HAP-1 (cell line): ENCODE measurements at regions not wholly inside any gene's neighbourhood (a gene's known extent, or its start where the extent isn't known, plus 50 kb on each side); places are given as distances from the start of the nearest gene placed in this dataset.
A peak's percentile ranks its signal among the peaks of the same experiment; 100 is the strongest.

Experiments
- DNase-seq, 2 experiments: peaks; one replicate each; pipeline ENCODE4 v3.0.0-alpha.2; 2016 to 2020; ENCODE audit warnings: low spot score in 2 of 2
- H3K27me3 ChIP-seq: fragments of 250-450 bp; sonication (Bioruptor Pico); 2 replicates; pipeline ENCODE4 v1.5.1; 2020; ENCODE audit warnings: low read depth, mild to moderate bottlenecking, moderate library complexity
- H3K36me3 ChIP-seq: fragments of 250-450 bp; sonication (Bioruptor Pico); replicated peaks from 2 replicates; pipeline ENCODE4 v1.5.1; 2020; ENCODE audit warnings: mild to moderate bottlenecking
- H3K4me1 ChIP-seq: fragments of 250-450 bp; sonication (Bioruptor Pico); 2 replicates; pipeline ENCODE4 v1.5.1; 2020; ENCODE audit warnings: mild to moderate bottlenecking
- H3K4me3 ChIP-seq: fragments of 250-450 bp; sonication (Bioruptor Pico); 2 replicates; pipeline ENCODE4 v1.5.1; 2020; ENCODE audit warnings: mild to moderate bottlenecking, moderate library complexity
- H3K9me3 ChIP-seq: fragments of 250-450 bp; sonication (Bioruptor Pico); 2 replicates; pipeline ENCODE4 v1.5.1; 2020; ENCODE audit warnings: mild to moderate bottlenecking, moderate library complexity
- in situ Hi-C: fragments of 300-500 bp; cut with MboI; formaldehyde crosslinking; loops from 3 replicates; pipeline ENCODE4 v1.14.3; 2020; ENCODE audit warnings: low sequenced_read_pairs, inconsistent platforms, mixed read lengths

GRCh38 chr21:22044431-22044830 lies 1046.2 kb downstream of the NCAM2 start:
- in situ Hi-C loops, result no loop called here
- no peaks in the 10 kb centered on the region for H3K27me3 ChIP-seq
- no peaks in the 10 kb centered on the region for H3K4me1 ChIP-seq
- no peaks in the 10 kb centered on the region for H3K9me3 ChIP-seq
- no peak for DNase-seq
- H3K4me3 ChIP-seq, result no peak overlapping the region
- H3K36me3 ChIP-seq, result no peaks in the 10 kb centered on the region

- in situ Hi-C loops, result no loop called here
- Histone ChIP-seq H3K9me3 (no peaks in the 10 kb centered on the region), H3K4me3 (no peak overlapping the region), H3K36me3 (no peaks in the 10 kb centered on the region), H3K4me1 (no peaks in the 10 kb centered on the region), H3K27me3 (no peaks in the 10 kb centered on the region)
- no peak for DNase-seq
These were observed 1048.4 kb downstream of the NCAM2 start for GRCh38 chr21:22046576-22046975.

DNA sequence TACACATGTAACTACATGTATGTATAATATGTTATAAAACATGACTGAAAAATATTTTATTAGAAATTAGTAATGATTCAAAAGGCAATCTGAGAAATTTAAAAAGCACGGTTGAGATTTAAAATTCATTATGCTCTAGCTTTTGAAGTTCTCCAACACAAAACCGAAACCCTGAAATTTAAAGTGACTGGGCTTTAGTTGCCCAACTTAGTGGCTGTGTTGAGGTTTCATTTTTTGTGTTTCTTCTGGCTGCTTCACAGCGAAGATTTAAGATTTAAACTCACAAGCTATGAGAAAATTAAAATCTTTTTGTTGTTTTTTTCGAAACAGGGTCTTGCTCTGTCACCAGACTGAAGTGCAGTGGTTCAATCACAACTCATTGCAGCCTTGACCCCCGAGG lies 1058.7 kb downstream of the NCAM2 start:
- Histone ChIP-seq H3K4me1 (no peaks in the 10 kb centered on the region), H3K4me3 (no peak overlapping the region), H3K9me3 (0 out of 2 replicates have a peak, but pooled peaks cover 2% of the 10 kb centered on the region), H3K36me3 (no peaks in the 10 kb centered on the region), H3K27me3 (no peaks in the 10 kb centered on the region)
- DNase-seq, result no peak
- in situ Hi-C loops, result no loop called here

DNA sequence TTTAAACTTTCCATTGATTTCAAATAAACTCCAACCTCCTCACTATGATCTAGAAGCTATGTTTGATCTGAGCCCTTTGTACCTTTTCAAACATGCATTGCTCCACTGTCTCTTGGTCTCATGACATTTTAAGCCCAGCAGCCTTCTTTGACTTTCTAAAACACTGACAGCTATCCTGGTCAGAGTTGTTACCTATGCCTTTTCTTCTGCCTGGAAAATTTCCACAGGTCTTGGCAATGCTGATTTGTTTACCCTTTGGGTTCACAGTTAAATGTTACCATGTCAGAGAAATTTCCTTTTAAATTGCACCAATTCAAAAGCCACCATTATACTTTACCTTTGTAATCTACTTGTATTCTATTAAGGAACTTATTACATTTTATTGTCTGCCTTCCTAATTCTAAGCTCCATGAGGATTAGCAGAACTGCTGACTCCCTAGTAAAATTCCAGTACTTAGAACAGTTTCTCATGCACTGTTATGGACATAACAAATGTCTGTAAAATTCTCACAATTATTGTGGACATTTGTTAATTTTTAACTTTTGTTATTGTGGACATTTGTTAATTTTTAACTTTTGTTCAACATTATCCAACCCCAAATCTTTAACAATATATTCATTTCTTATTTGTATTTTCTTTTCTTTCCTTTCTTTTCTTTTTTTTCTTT lies 1064.4 kb downstream of the NCAM2 start:
- no peak overlapping the region for H3K4me3 ChIP-seq
- H3K4me1 ChIP-seq, result peaks cover 5% of the 10 kb centered on the region; the same call in 1 of the 2 replicates
- in situ Hi-C loops, result no loop called here
- H3K36me3 ChIP-seq, result no peaks in the 10 kb centered on the region
- H3K27me3 ChIP-seq, result no peaks in the 10 kb centered on the region
- peak in 1 of 2 experiments; percentile 37 for DNase-seq
- H3K9me3 ChIP-seq, result no peaks in the 10 kb centered on the region

DNA sequence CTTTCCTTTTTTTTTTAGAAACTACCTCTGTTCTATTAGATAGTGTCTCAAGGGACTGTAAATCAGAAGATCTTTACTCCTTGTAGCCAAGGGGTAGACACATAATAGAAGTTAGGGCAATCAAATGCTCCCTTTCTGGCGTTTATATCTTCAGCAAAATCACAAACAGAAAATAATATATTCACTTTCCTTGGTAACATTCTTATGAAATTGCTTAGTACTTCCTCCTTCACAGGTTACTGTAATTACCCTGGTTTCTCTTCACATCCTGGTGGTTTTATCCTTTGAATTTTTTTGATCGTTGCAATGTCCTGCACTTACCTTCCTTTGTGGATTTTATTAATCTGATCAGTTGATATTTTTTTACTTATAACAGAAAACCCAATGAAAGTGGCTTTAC lies 1064.9 kb downstream of the NCAM2 start:
- Histone ChIP-seq H3K27me3 (no peaks in the 10 kb centered on the region), H3K36me3 (no peaks in the 10 kb centered on the region), H3K4me1 (peaks cover 5% of the 10 kb centered on the region; the same call in 1 of the 2 replicates), H3K4me3 (no peak overlapping the region), H3K9me3 (no peaks in the 10 kb centered on the region)
- in situ Hi-C loops, result no loop called here
- DNase-seq, result no peak

DNA sequence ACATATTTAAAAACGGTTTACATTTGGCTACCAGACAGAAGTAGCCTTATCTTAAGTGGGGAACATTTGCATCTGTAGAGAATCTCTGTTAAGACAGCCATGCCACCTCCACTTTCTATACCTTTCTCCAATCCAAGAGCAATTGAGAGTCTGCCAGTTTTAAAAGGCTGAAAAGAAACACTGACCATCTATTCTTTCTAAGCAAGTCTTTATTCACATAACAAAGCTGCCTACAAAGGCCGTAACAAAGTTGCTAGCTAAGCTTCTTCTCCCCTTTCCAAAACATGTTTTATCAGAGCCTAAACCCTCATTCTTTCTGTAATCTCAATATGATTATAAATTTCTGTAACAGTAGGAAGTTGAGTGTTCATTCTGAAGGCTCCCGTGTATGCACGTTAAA lies 1078.3 kb downstream of the NCAM2 start:
- in situ Hi-C loops, result no loop called here

DNA sequence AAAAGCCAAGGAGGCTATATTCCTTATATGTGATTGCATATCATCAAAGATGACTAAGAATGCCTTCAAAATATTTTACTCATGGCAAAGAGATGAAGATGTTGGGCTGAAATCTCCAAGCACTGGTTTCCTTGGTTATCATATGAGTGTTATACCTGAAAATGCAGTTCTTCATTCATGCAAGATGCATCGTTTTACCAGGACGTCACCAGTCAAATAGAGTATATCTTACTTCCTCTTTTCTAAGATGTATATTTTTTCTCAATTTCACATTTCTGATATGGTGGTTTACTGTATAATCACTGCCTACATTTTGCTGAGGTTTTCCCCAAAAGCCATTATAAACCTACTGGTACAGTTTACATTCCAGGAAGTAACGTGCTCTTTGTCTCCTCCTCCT lies 1085.7 kb downstream of the NCAM2 start:
- no peak for DNase-seq
- H3K36me3 ChIP-seq, result no peaks in the 10 kb centered on the region
- H3K9me3 ChIP-seq, result no peaks in the 10 kb centered on the region
- H3K4me1 ChIP-seq, result no peaks in the 10 kb centered on the region
- H3K27me3 ChIP-seq, result no peaks in the 10 kb centered on the region
- no peak overlapping the region for H3K4me3 ChIP-seq
- in situ Hi-C loops, result no loop called here

More for the DNA sequence above, 1078.3 kb downstream of the NCAM2 start:
- Histone ChIP-seq H3K4me1 (no peaks in the 10 kb centered on the region; the same call in 1 of the 2 replicates), H3K4me3 (no peak overlapping the region), H3K27me3 (no peaks in the 10 kb centered on the region), H3K9me3 (no peaks in the 10 kb centered on the region), H3K36me3 (no peaks in the 10 kb centered on the region)
- peak in 1 of 2 experiments; percentile 69 for DNase-seq

- no peak for DNase-seq
- no peaks in the 10 kb centered on the region for H3K27me3 ChIP-seq
- H3K4me3 ChIP-seq, result no peak overlapping the region
- H3K9me3 ChIP-seq, result no peaks in the 10 kb centered on the region
- in situ Hi-C loops, result no loop called here
- H3K36me3 ChIP-seq, result no peaks in the 10 kb centered on the region
- no peaks in the 10 kb centered on the region for H3K4me1 ChIP-seq
These were observed 1098.1 kb downstream of the NCAM2 start for GRCh38 chr21:22096314-22096713.

- in situ Hi-C loops, result no loop called here
- no peak for DNase-seq
- H3K9me3 ChIP-seq, result no peaks in the 10 kb centered on the region
- H3K4me3 ChIP-seq, result no peak overlapping the region
- no peaks in the 10 kb centered on the region for H3K36me3 ChIP-seq
- no peaks in the 10 kb centered on the region for H3K4me1 ChIP-seq
- H3K27me3 ChIP-seq, result no peaks in the 10 kb centered on the region
These were observed 1108.7 kb downstream of the NCAM2 start for GRCh38 chr21:22106720-22107410.

- Histone ChIP-seq H3K9me3 (peaks cover 2% of the 10 kb centered on the region; the same call in 1 of the 2 replicates), H3K36me3 (no peaks in the 10 kb centered on the region), H3K27me3 (no peaks in the 10 kb centered on the region), H3K4me3 (no peak overlapping the region), H3K4me1 (no peaks in the 10 kb centered on the region)
- in situ Hi-C loops, result no loop called here
- DNase-seq, result no peak
These were observed 1117.5 kb downstream of the NCAM2 start for GRCh38 chr21:22115746-22116145.

GRCh38 chr21:22120616-22121266 lies 1122.5 kb downstream of the NCAM2 start:
- Histone ChIP-seq H3K36me3 (no peaks in the 10 kb centered on the region), H3K9me3 (0 out of 2 replicates have a peak, but pooled peaks cover 1% of the 10 kb centered on the region), H3K4me1 (no peaks in the 10 kb centered on the region), H3K27me3 (no peaks in the 10 kb centered on the region), H3K4me3 (no peak overlapping the region)
- in situ Hi-C loops, result no loop called here
- DNase-seq, result peak in 1 of 2 experiments; percentile 8

- in situ Hi-C loops, result no loop called here
- DNase-seq, result no peak
- Histone ChIP-seq H3K4me1 (no peaks in the 10 kb centered on the region), H3K27me3 (no peaks in the 10 kb centered on the region), H3K9me3 (no peaks in the 10 kb centered on the region), H3K4me3 (no peak overlapping the region), H3K36me3 (no peaks in the 10 kb centered on the region)
These were observed 1127.4 kb downstream of the NCAM2 start for GRCh38 chr21:22125581-22125980.

DNA sequence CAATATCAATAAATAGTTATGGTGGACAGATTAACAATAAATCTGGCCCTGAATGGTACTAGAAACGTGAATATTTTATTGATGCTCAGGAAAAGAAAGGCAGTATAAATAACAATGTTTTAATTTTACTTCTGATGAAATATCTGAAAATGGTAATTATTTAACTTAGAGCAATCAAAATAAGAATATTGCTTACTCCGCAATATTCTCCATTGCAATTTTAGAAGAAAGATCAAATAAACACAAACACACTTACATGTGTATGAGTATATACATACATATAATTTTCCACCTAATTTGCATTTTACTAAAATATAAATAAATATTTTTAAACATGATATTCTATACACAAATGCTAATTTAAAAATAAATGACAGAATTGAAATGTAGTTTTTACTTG lies 1130.5 kb downstream of the NCAM2 start:
- Histone ChIP-seq H3K4me1 (no peaks in the 10 kb centered on the region), H3K27me3 (no peaks in the 10 kb centered on the region)
- in situ Hi-C loops, result no loop called here

More for the DNA sequence above, 1130.5 kb downstream of the NCAM2 start:
- no peaks in the 10 kb centered on the region for H3K36me3 ChIP-seq
- DNase-seq, result no peak
- H3K9me3 ChIP-seq, result no peaks in the 10 kb centered on the region
- no peak overlapping the region for H3K4me3 ChIP-seq
